Ascending aorta (tissue), 2 donors: ENCODE measurements at regions not wholly inside any gene's neighbourhood (a gene's known extent, or its start where the extent isn't known, plus 50 kb on each side); places are given as distances from the start of the nearest gene placed in this dataset.

Experiments
- DNase-seq, 2 donors: peaks; one replicate each; pipeline ENCODE4 v3.0.0-alpha.2; 2019; ENCODE audit warnings: low spot score in 2 of 2
- H3K27ac ChIP-seq, 2 donors: fragments of 200-600 bp; sonication (generic); one replicate each; pipeline ENCODE4 v1.5.1; 2016 to 2017; ENCODE audit warnings: mild to moderate bottlenecking in 1 of 2
- H3K27me3 ChIP-seq: fragments of 200-600 bp; sonication (generic); one replicate; pipeline ENCODE4 v1.5.1; 2017
- H3K36me3 ChIP-seq, 2 donors: fragments of 200-600 bp; sonication (generic); one replicate each; pipeline ENCODE4 v1.5.1; 2016
- H3K4me1 ChIP-seq, 2 donors: fragments of 200-600 bp; sonication (generic); one replicate each; pipeline ENCODE4 v1.5.1; 2016 to 2017; ENCODE audit warnings: mild to moderate bottlenecking in 1 of 2
- H3K4me3 ChIP-seq, 2 donors: fragments of 200-600 bp; sonication (generic); one replicate each; pipeline ENCODE4 v1.5.1; 2016 to 2017; ENCODE audit warnings: mild to moderate bottlenecking in 1 of 2
- H3K9me3 ChIP-seq, 2 donors: fragments of 200-600 bp; sonication (generic); one replicate each; pipeline ENCODE4 v1.5.1; 2016
- CTCF ChIP-seq, 3 experiments: fragments of 200-600 bp in 2 of 3; fragments of 450-650 bp in 1 of 3; sonication (generic) in 2 of 3; IDR thresholded peaks; one replicate each; pipeline ENCODE4 v1.5.1; 2016 to 2019; ENCODE audit warnings: antibody characterized with exemption in 3 of 3, mild to moderate bottlenecking in 1 of 3, moderate library complexity in 1 of 3
- intact Hi-C: fragments of 100-400 bp; cut with DNase I; formaldehyde crosslinking; loops from one replicate; pipeline ENCODE4 v1.15.1; 2023

GRCh38 chr12:43107026-43107775 lies 444.8 kb downstream of the ADAMTS20 start:
- Histone ChIP-seq H3K4me1 (no peaks in the 10 kb centered on the region), H3K27me3 (no peaks in the 10 kb centered on the region), H3K9me3 (no peaks in the 10 kb centered on the region), H3K27ac (no peak overlapping the region), H3K36me3 (no peaks in the 10 kb centered on the region), H3K4me3 (no peak overlapping the region)
- DNase-seq: no peak
- no peak for TF ChIP-seq CTCF (IDR thresholded peaks at IDR 0.05)
- intact Hi-C loops: no loop called here

- no peak overlapping the region for H3K4me3 ChIP-seq
- no peaks in the 10 kb centered on the region for H3K9me3 ChIP-seq
- H3K36me3 ChIP-seq: no peaks in the 10 kb centered on the region
- TF ChIP-seq CTCF (IDR thresholded peaks at IDR 0.05): no peak
- intact Hi-C loops: no loop called here
- DNase-seq: no peak
- H3K27ac ChIP-seq: no peak overlapping the region
- H3K27me3 ChIP-seq: no peaks in the 10 kb centered on the region
- no peaks in the 10 kb centered on the region for H3K4me1 ChIP-seq
Observed at GRCh38 chr12:43106355-43106754, 445.6 kb downstream of the ADAMTS20 start.

GRCh38 chr12:43105426-43105981 lies 446.5 kb downstream of the ADAMTS20 start:
- DNase-seq: no peak
- Histone ChIP-seq H3K27me3 (no peaks in the 10 kb centered on the region), H3K9me3 (no peaks in the 10 kb centered on the region), H3K4me3 (no peak overlapping the region), H3K36me3 (no peaks in the 10 kb centered on the region), H3K4me1 (no peaks in the 10 kb centered on the region), H3K27ac (no peak overlapping the region)
- intact Hi-C loops: no loop called here
- no peak for TF ChIP-seq CTCF (IDR thresholded peaks at IDR 0.05)

- H3K36me3 ChIP-seq: no peaks in the 10 kb centered on the region
- H3K4me3 ChIP-seq: no peak overlapping the region
- DNase-seq: no peak
- no peaks in the 10 kb centered on the region for H3K27me3 ChIP-seq
- H3K4me1 ChIP-seq: no peaks in the 10 kb centered on the region
- TF ChIP-seq CTCF (IDR thresholded peaks at IDR 0.05): no peak
- H3K9me3 ChIP-seq: no peaks in the 10 kb centered on the region
- H3K27ac ChIP-seq: no peak overlapping the region
- intact Hi-C loops: no loop called here
Observed at GRCh38 chr12:43104494-43104893, 447.5 kb downstream of the ADAMTS20 start.

- Histone ChIP-seq H3K4me1 (no peaks in the 10 kb centered on the region), H3K4me3 (no peak overlapping the region), H3K27me3 (no peaks in the 10 kb centered on the region), H3K36me3 (no peaks in the 10 kb centered on the region), H3K9me3 (no peaks in the 10 kb centered on the region), H3K27ac (no peak overlapping the region)
- no peak for TF ChIP-seq CTCF (IDR thresholded peaks at IDR 0.05)
- intact Hi-C loops: no loop called here
- no peak for DNase-seq
Observed at GRCh38 chr12:43103866-43104265, 448.1 kb downstream of the ADAMTS20 start.
